NT2/D1 (cell line): ENCODE measurements at regions not wholly inside any gene's neighbourhood (a gene's known extent, or its start where the extent isn't known, plus 50 kb on each side); places are given as distances from the start of the nearest gene placed in this dataset.

ENCODE experiments used
- SUZ12 ChIP-seq: IDR thresholded peaks from 2 replicates; pipeline ENCODE4 v1.6.1; 2011; ENCODE audit not compliant: insufficient read length, insufficient read depth; ENCODE audit errors: extremely low read depth
- YY1 ChIP-seq: IDR thresholded peaks from 2 replicates; pipeline ENCODE4 v1.6.1; 2011; ENCODE audit not compliant: insufficient read length, insufficient read depth
- ZNF274 ChIP-seq: IDR thresholded peaks from 2 replicates; pipeline ENCODE4 v1.6.1; 2011; ENCODE audit warnings: mild to moderate bottlenecking, low read depth, low read length

- TF ChIP-seq YY1: no peak
- TF ChIP-seq ZNF274: no peak
- no peak for TF ChIP-seq SUZ12
Measured at GRCh38 chr16:64253525-64253924, 868.3 kb downstream of the CDH11 start.
